K562 (cell line): ENCODE measurements at regions not wholly inside any gene's neighbourhood (a gene's known extent, or its start where the extent isn't known, plus 50 kb on each side); places are given as distances from the start of the nearest gene placed in this dataset.

Experiments
- ASH1L ChIP-seq: fragments of 450-650 bp; IDR thresholded peaks from 2 replicates; pipeline ENCODE4 v1.6.1; 2018; ENCODE audit warnings: borderline replicate concordance, mild to moderate bottlenecking, low read depth; ENCODE audit not compliant: partially characterized antibody
- BMI1 ChIP-seq: fragments of 150-350 bp; IDR thresholded peaks from 2 replicates; pipeline ENCODE4 v1.6.1; 2014; ENCODE audit warnings: low read length
- CBFA2T2 ChIP-seq: fragments of 450-650 bp; conservative IDR thresholded peaks from 2 replicates; pipeline ENCODE4 v1.6.1; 2017; ENCODE audit warnings: mild to moderate bottlenecking
- KAT8 ChIP-seq: fragments of 450-650 bp; IDR thresholded peaks from 2 replicates; pipeline ENCODE4 v1.6.1; 2016; ENCODE audit warnings: low read depth, mild to moderate bottlenecking
- KLF13 ChIP-seq: fragments of 450-650 bp; IDR thresholded peaks from 2 replicates; pipeline ENCODE4 v1.6.1; 2016; ENCODE audit warnings: missing genetic modification characterization, low read depth, mild to moderate bottlenecking, missing compliant biosample characterization, moderate library complexity, borderline replicate concordance
- NCOA2 ChIP-seq, 2 experiments: fragments of 450-650 bp; IDR thresholded peaks; 2 replicates each; pipeline ENCODE4 v1.6.1; 2018; ENCODE audit warnings: mild to moderate bottlenecking in 2 of 2, moderate library complexity in 1 of 2; ENCODE audit not compliant: partially characterized antibody in 2 of 2
- POLR2H ChIP-seq: IDR thresholded peaks from 2 replicates; pipeline ENCODE4 v1.6.1; 2016; ENCODE audit warnings: missing genetic modification characterization, low read depth, mild to moderate bottlenecking, control low read depth, missing compliant biosample characterization, moderate library complexity
- SMAD4 ChIP-seq: fragments of 250-450 bp; sonication (Bioruptor Pico); conservative IDR thresholded peaks from 2 replicates; pipeline ENCODE4 v1.8.0; 2021; ENCODE audit warnings: inconsistent platforms, mild to moderate bottlenecking, moderate library complexity
- SNIP1 ChIP-seq: fragments of 450-650 bp; IDR thresholded peaks from 2 replicates; pipeline ENCODE4 v1.7.1; 2017; ENCODE audit warnings: low read depth, mild to moderate bottlenecking
- SREBF1 ChIP-seq: fragments of 150-350 bp; IDR thresholded peaks from 2 replicates; pipeline ENCODE4 v1.6.1; 2014; ENCODE audit warnings: antibody characterized with exemption, low read depth, low read length, borderline replicate concordance
- TAF15 ChIP-seq: fragments of 200-400 bp; formaldehyde crosslinking; IDR thresholded peaks from 2 replicates; pipeline ENCODE4 v1.6.1; 2017; ENCODE audit warnings: mild to moderate bottlenecking, low read depth, low read length, moderate library complexity
- TEAD2 ChIP-seq: fragments of 450-650 bp; IDR thresholded peaks from 2 replicates; pipeline ENCODE4 v1.6.1; 2016; ENCODE audit warnings: missing genetic modification characterization, control low read depth, missing compliant biosample characterization
- TSC22D4 ChIP-seq: fragments of 450-650 bp; IDR thresholded peaks from 2 replicates; pipeline ENCODE4 v1.6.1; 2016; ENCODE audit warnings: missing genetic modification characterization, missing biosample characterization, control low read depth
- ZFX ChIP-seq: sonication (generic); formaldehyde crosslinking; IDR thresholded peaks from 2 replicates; pipeline ENCODE4 v1.8.0; 2022; ENCODE audit warnings: mild to moderate bottlenecking, missing genetic modification reagents, moderate library complexity
- ZNF175 ChIP-seq: fragments of 200-800 bp; sonication (Bioruptor generic); IDR thresholded peaks from 2 replicates; pipeline ENCODE4 v1.6.1; 2016; ENCODE audit warnings: low read depth, mild to moderate bottlenecking, missing genetic modification characterization, missing compliant biosample characterization
- ZNF282 ChIP-seq: sonication (generic); formaldehyde crosslinking; IDR thresholded peaks from 2 replicates; pipeline ENCODE4 v1.8.1; 2023; ENCODE audit warnings: missing genetic modification reagents
- ZNF41 ChIP-seq: fragments of 250-450 bp; sonication (Bioruptor Pico); conservative IDR thresholded peaks from 2 replicates; pipeline ENCODE4 v1.4.0; 2020; ENCODE audit warnings: mild to moderate bottlenecking
- ZSCAN32 ChIP-seq: fragments of 450-650 bp; formaldehyde crosslinking; IDR thresholded peaks from 2 replicates; pipeline ENCODE4 v1.4.0; 2020; ENCODE audit warnings: mild to moderate bottlenecking, moderate library complexity
- TF ChIP-seq, protein P1 (sequence below): fragments of 450-650 bp; IDR thresholded peaks from 2 replicates; pipeline ENCODE4 v1.6.1; 2017; ENCODE audit warnings: antibody characterized with exemption

DNA sequence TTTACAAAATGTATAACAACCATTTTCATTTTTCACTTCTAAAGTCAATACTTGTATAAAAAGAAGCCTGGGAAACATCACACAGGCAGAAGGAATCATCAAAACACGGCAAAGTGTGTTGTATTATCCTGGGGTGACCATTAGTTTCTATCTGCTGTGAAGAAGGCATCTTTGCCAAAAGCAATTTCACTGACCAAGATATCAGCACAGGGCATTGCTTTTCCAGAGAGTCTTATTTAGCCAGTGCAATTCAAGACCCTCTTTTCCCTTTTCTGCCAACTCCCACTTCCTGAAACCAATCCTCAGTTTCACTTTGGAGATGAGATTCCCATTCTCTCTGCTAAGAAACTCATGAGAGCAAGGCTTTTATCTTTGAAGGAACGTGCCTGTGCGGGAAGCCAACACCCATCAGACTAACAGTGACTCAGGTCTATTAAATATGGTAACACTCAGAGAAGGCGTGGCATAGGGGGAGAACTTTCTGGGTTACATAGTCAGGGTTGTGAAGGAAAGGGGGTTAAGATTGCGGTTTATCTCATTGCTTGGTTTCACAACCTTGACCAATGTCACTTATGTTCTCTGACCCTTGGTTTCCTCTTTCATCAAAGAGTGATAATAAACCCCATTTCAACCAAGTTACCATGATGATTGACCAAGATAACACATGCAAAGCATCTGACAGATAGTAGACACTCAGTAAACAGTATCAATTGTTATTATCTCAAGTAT lies 666.9 kb upstream of the KLF4 start (continued):
- TF ChIP-seq TSC22D4 (tag) (no peak), POLR2H (no peak), KAT8 (no peak), SNIP1 (no peak), ZNF175 (no peak), ZNF41 (CRISPR knock-in tag) (no peak), CBFA2T2 (peak; percentile 79), ZFX (CRISPR knock-in tag) (no peak), NCOA2 (IDR thresholded peaks at IDR 0.05; ENCODE audit: partially characterized antibody in 2 of 2) (no peak), SREBF1 (no peak), KLF13 (tag) (no peak), ZNF282 (CRISPR knock-in tag) (no peak), ASH1L (no peak), ZSCAN32 (CRISPR knock-in tag) (no peak), BMI1 (no peak), TEAD2 (tag) (no peak), SMAD4 (peak; percentile 25; the same call in 1 of the 2 replicates), TAF15 (no peak)
- TF ChIP-seq, protein P1, sequence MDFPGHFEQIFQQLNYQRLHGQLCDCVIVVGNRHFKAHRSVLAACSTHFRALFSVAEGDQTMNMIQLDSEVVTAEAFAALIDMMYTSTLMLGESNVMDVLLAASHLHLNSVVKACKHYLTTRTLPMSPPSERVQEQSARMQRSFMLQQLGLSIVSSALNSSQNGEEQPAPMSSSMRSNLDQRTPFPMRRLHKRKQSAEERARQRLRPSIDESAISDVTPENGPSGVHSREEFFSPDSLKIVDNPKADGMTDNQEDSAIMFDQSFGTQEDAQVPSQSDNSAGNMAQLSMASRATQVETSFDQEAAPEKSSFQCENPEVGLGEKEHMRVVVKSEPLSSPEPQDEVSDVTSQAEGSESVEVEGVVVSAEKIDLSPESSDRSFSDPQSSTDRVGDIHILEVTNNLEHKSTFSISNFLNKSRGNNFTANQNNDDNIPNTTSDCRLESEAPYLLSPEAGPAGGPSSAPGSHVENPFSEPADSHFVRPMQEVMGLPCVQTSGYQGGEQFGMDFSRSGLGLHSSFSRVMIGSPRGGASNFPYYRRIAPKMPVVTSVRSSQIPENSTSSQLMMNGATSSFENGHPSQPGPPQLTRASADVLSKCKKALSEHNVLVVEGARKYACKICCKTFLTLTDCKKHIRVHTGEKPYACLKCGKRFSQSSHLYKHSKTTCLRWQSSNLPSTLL, result no peak
